ENCODE measurements at regions not wholly inside any gene's neighbourhood (a gene's known extent, or its start where the extent isn't known, plus 50 kb on each side); places are given as distances from the start of the nearest gene placed in this dataset.

GRCh38 chr18:29157057-29157780 lies 980.3 kb upstream of the CDH2 start:
- TF ChIP-seq CTCF (IDR thresholded peaks at IDR 0.05): no peak
- no peak for TF ChIP-seq POLR2A (IDR thresholded peaks at IDR 0.05)
